K562 (cell line): ENCODE measurements at regions not wholly inside any gene's neighbourhood (a gene's known extent, or its start where the extent isn't known, plus 50 kb on each side); places are given as distances from the start of the nearest gene placed in this dataset.

Source experiments
- ATAC-seq: fragments of 200-7000 bp; cut with Tn5 transposase; 3 replicates; pipeline ENCODE4 v1.9.1; 2020; ENCODE audit warnings: moderate library complexity
- BruUV-seq: library from RNA; stranded (reverse); fragments of 400-500 nt; replicated peaks from 2 replicates; lab custom pipeline; 2021; lab: Mats Ljungman, UMichigan
- CTCF ChIA-PET: fragments of 300-600 bp; formaldehyde crosslinking; extraction: SDS; loops from one replicate; lab custom pipeline; 2021; ENCODE audit warnings: low intra/inter-chr PET ratio; lab: Yijun Ruan, JAX
- POLR2A ChIA-PET: fragments of 300-600, 350-650 bp; sonication (Branson Sonifier 250); formaldehyde crosslinking; extraction: SDS; loops from one replicate; lab custom pipeline; 2021; ENCODE audit warnings: antibody characterized with exemption, inconsistent platforms; lab: Yijun Ruan, JAX
- DNase-seq, 4 experiments: peaks; one replicate each; pipeline versions ENCODE4 v3.0.0 to v3.0.0-alpha.2; 2011 to 2018; ENCODE audit warnings: low spot score in 3 of 4, mixed read lengths in 3 of 4; ENCODE audit errors: extremely low read depth in 1 of 4
- FAIRE-seq: peaks from 2 replicates; lab custom pipeline; 2011; peaks lifted over from hg19 to GRCh38; lab: Jason Lieb, UNC
- H2AFZ ChIP-seq: 2 replicates; pipeline ENCODE4 v1.6.0; 2011; ENCODE audit warnings: low read depth, low read length, control low read depth, inconsistent platforms
- H3K27ac ChIP-seq: fragments of 200-600 bp; 3 replicates; pipeline ENCODE4 v1.8.0; 2011; ENCODE audit warnings: low read depth, mild to moderate bottlenecking, control low read depth, inconsistent platforms, low read length, moderate library complexity, mixed read lengths; ENCODE audit errors: extremely low read depth
- H3K27me3 ChIP-seq, 2 experiments: fragments of 300-600 bp in 1 of 2; 2 replicates in 1 of 2; 3 replicates in 1 of 2; pipeline versions ENCODE4 v1.6.0 to v1.8.0; 2011; ENCODE audit warnings: inconsistent platforms in 2 of 2, low read length in 2 of 2, mild to moderate bottlenecking in 1 of 2, mixed read lengths in 1 of 2, moderate library complexity in 1 of 2; ENCODE audit not compliant: control insufficient read depth in 2 of 2, insufficient read depth in 2 of 2
- H3K36me3 ChIP-seq: fragments of 300-600 bp; 3 replicates; pipeline ENCODE4 v1.8.0; 2011; ENCODE audit warnings: mild to moderate bottlenecking, low read length, inconsistent platforms; ENCODE audit not compliant: control insufficient read depth, insufficient read depth
- H3K4me1 ChIP-seq, 2 experiments: fragments of 200-600 bp in 1 of 2; replicated peaks in 1 of 2; 2 replicates in 1 of 2; 3 replicates in 1 of 2; pipeline versions ENCODE4 v1.5.1 to v1.8.0; 2011; ENCODE audit warnings: inconsistent platforms in 2 of 2, low read length in 2 of 2, mild to moderate bottlenecking in 1 of 2, mixed read lengths in 1 of 2, moderate library complexity in 1 of 2; ENCODE audit not compliant: control insufficient read depth in 2 of 2, insufficient read depth in 2 of 2
- H3K4me2 ChIP-seq: 2 replicates; pipeline ENCODE4 v1.6.1; 2011; ENCODE audit warnings: low read length, control low read depth, inconsistent platforms, mixed read lengths; ENCODE audit not compliant: insufficient read depth
- H3K4me3 ChIP-seq: fragments of 200-600 bp; sonication (generic), shearing (Covaris generic); 2 replicates; pipeline ENCODE4 v1.5.1; 2016; ENCODE audit warnings: control low read depth, inconsistent platforms
- H3K79me2 ChIP-seq: fragments of 200-600 bp; 3 replicates; pipeline ENCODE4 v1.8.0; 2011; ENCODE audit warnings: low read length, inconsistent platforms; ENCODE audit not compliant: control insufficient read depth, insufficient read depth
- H3K9ac ChIP-seq, 2 experiments: 2 replicates each; pipeline versions ENCODE4 v1.6.0 to v1.6.1; 2011; ENCODE audit warnings: low read depth in 2 of 2, low read length in 2 of 2, control low read depth in 1 of 2, inconsistent platforms in 1 of 2, mild to moderate bottlenecking in 1 of 2, mixed read lengths in 1 of 2; ENCODE audit not compliant: insufficient read depth in 1 of 2
- H3K9me1 ChIP-seq: one replicate; pipeline ENCODE4 v1.6.0; 2011; ENCODE audit warnings: inconsistent platforms, mild to moderate bottlenecking, low read length, moderate library complexity; ENCODE audit not compliant: control insufficient read depth, insufficient read depth
- H3K9me3 ChIP-seq: replicated peaks from 2 replicates; pipeline ENCODE4 v1.5.1; 2011; ENCODE audit warnings: low read depth, low read length, inconsistent platforms; ENCODE audit not compliant: control insufficient read depth, insufficient read depth
- H4K20me1 ChIP-seq: replicated peaks from 2 replicates; pipeline ENCODE4 v1.6.1; 2011; ENCODE audit warnings: low read length, inconsistent platforms, mixed read lengths; ENCODE audit not compliant: control insufficient read depth, insufficient read depth
- CAMTA2 ChIP-seq: fragments of 250-450 bp; sonication (Bioruptor Pico); conservative IDR thresholded peaks from 2 replicates; pipeline ENCODE4 v1.5.1; 2022
- KDM1A ChIP-seq, 2 experiments: fragments of 450-650 bp; IDR thresholded peaks; 2 replicates each; pipeline ENCODE4 v1.6.1; 2016; ENCODE audit warnings: mild to moderate bottlenecking in 2 of 2
- LCOR ChIP-seq: sonication (generic); formaldehyde crosslinking; IDR thresholded peaks from 2 replicates; pipeline ENCODE4 v1.8.0; 2022; ENCODE audit warnings: mild to moderate bottlenecking, missing genetic modification reagents
- NCOA1 ChIP-seq: fragments of 450-650 bp; IDR thresholded peaks from 2 replicates; pipeline ENCODE4 v1.6.1; 2016; ENCODE audit warnings: low read depth
- RBM25 ChIP-seq: fragments of 200-400 bp; formaldehyde crosslinking; IDR thresholded peaks from 2 replicates; pipeline ENCODE4 v1.6.1; 2018; ENCODE audit warnings: low read length, low read depth, moderate library complexity; ENCODE audit not compliant: severe bottlenecking
- SUPT5H ChIP-seq: fragments of 450-650 bp; IDR thresholded peaks from 2 replicates; pipeline ENCODE4 v1.6.1; 2016
- XRCC4 ChIP-seq: IDR thresholded peaks from one replicate; pipeline ENCODE4 v1.6.1; 2011; ENCODE audit not compliant: insufficient read depth, insufficient read length; ENCODE audit errors: extremely low read depth
- WGBS: fragments of 100-300 bp; shearing (Covaris generic); methylation state at CpG from one replicate; pipeline ENCODE4 v1.1.6; 2016; ENCODE audit warnings: low coverage, mixed read lengths; ENCODE audit not compliant: insufficient coverage; ENCODE audit errors: missing lambda C conversion rate; 5-methylcytosine and 5-hydroxymethylcytosine counted together
- in situ Hi-C: fragments of 300-500 bp; cut with MboI; formaldehyde crosslinking; loops from 4 replicates; pipeline ENCODE4 v1.15.0; 2018; ENCODE audit warnings: inconsistent platforms, mixed read lengths
- intact Hi-C: fragments of 100-400 bp; cut with micrococcal nuclease; formaldehyde crosslinking; loops from 2 replicates; pipeline ENCODE4 v1.14.2; 2022
- TF ChIP-seq, protein P1 (sequence below): sonication (generic); formaldehyde crosslinking; IDR thresholded peaks from 2 replicates; pipeline ENCODE4 v1.8.0; 2022; ENCODE audit warnings: mild to moderate bottlenecking, missing genetic modification reagents
- TF ChIP-seq, protein P2 (sequence below): fragments of 250-450 bp; sonication (Bioruptor Pico); IDR thresholded peaks from 2 replicates; pipeline ENCODE4 v1.5.0; 2021; ENCODE audit warnings: mild to moderate bottlenecking, borderline replicate concordance
- TF ChIP-seq, protein P3 (sequence below): sonication (generic); formaldehyde crosslinking; IDR thresholded peaks from 2 replicates; pipeline ENCODE4 v1.8.0; 2022; ENCODE audit warnings: missing genetic modification reagents, mild to moderate bottlenecking, borderline replicate concordance

DNA sequence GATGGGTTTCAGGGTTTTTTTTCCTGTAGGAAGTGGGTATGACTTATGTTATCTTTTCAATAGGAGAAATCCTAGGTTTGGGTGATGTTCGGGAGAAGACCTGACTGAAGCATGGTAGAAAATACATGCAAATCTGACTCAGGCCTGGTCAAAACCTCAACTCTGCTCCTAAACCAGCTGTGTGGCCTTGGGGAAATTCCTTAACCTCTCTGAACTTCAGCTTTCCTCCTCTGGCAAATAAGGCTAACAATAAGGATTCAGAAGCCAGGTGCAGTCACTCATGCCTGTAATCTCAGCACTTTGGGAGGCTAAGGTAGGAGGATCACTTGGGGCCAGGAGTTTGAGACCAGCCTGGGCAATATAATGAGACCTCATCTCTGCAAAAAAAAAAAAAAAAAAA, 148.5 kb downstream of the PHETA1 start:
- intact Hi-C loops = no loop called here
- Histone ChIP-seq H3K9ac (no peak overlapping the region), H3K4me3 (no peak overlapping the region), H3K4me1 (no peaks in the 10 kb centered on the region), H2AFZ (no peak overlapping the region), H3K4me2 (no peak overlapping the region), H3K9me1 (no peaks in the 10 kb centered on the region), H3K36me3 (no peaks in the 10 kb centered on the region), H3K27me3 (peaks cover 4 to 46% of the 10 kb centered on the region in 2 experiments; a peak in 4 of 5 replicates), H3K9me3 (no peaks in the 10 kb centered on the region), H4K20me1 (peaks cover 12% of the 10 kb centered on the region), H3K27ac (no peak overlapping the region), H3K79me2 (no peaks in the 10 kb centered on the region)
- POLR2A ChIA-PET = no interaction called here
- in situ Hi-C loops = no loop called here
- FAIRE-seq (no peak), DNase-seq (no peak), ATAC-seq (no peak)
- CTCF ChIA-PET = no interaction called here
- no TSS peak for BruUV-seq
- WGBS = 6% methylated on average over 1 of the region's 1 CpG
- TF ChIP-seq SUPT5H (no peak), RBM25 (peak; percentile 85)

DNA sequence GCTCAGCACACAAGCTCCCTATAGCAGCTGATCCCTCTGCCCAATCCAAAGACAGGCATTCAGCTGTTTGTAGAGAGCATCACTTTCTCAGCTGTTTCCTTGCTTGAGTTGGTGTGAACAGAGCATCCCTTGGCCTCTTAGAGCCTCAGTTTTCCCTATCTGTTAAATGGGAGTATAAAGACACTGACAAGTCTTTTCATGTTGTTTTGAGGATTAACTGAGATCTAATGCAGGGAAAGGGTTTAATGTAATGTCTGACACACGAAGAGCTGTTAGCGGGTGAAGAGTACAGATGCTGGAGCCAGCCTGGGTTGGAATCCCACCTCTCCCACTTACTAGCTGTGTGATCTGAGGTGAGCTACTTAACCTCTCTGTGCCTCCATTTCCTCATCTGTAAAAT, 149.5 kb downstream of the PHETA1 start:
- Histone ChIP-seq H3K79me2 (no peaks in the 10 kb centered on the region), H3K27me3 (peaks cover 11 to 51% of the 10 kb centered on the region in 2 experiments), H3K9me1 (no peaks in the 10 kb centered on the region), H3K4me1 (no peaks in the 10 kb centered on the region), H3K4me2 (no peak overlapping the region), H3K27ac (no peak overlapping the region), H3K36me3 (no peaks in the 10 kb centered on the region), H2AFZ (no peak overlapping the region), H3K9ac (no peak overlapping the region), H3K9me3 (no peaks in the 10 kb centered on the region), H4K20me1 (peaks cover 10% of the 10 kb centered on the region), H3K4me3 (no peak overlapping the region)
- BruUV-seq = no TSS peak
- in situ Hi-C loops = no loop called here
- DNase-seq (no peak), ATAC-seq (no peak), FAIRE-seq (no peak)
- CTCF ChIA-PET = no interaction called here
- POLR2A ChIA-PET = no interaction called here
- WGBS = 6% methylated on average over 2 of the region's 2 CpGs
- intact Hi-C loops = no loop called here
- TF ChIP-seq, protein P1, sequence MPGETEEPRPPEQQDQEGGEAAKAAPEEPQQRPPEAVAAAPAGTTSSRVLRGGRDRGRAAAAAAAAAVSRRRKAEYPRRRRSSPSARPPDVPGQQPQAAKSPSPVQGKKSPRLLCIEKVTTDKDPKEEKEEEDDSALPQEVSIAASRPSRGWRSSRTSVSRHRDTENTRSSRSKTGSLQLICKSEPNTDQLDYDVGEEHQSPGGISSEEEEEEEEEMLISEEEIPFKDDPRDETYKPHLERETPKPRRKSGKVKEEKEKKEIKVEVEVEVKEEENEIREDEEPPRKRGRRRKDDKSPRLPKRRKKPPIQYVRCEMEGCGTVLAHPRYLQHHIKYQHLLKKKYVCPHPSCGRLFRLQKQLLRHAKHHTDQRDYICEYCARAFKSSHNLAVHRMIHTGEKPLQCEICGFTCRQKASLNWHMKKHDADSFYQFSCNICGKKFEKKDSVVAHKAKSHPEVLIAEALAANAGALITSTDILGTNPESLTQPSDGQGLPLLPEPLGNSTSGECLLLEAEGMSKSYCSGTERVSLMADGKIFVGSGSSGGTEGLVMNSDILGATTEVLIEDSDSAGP (CRISPR knock-in tag) = no peak
- TF ChIP-seq, protein P2, sequence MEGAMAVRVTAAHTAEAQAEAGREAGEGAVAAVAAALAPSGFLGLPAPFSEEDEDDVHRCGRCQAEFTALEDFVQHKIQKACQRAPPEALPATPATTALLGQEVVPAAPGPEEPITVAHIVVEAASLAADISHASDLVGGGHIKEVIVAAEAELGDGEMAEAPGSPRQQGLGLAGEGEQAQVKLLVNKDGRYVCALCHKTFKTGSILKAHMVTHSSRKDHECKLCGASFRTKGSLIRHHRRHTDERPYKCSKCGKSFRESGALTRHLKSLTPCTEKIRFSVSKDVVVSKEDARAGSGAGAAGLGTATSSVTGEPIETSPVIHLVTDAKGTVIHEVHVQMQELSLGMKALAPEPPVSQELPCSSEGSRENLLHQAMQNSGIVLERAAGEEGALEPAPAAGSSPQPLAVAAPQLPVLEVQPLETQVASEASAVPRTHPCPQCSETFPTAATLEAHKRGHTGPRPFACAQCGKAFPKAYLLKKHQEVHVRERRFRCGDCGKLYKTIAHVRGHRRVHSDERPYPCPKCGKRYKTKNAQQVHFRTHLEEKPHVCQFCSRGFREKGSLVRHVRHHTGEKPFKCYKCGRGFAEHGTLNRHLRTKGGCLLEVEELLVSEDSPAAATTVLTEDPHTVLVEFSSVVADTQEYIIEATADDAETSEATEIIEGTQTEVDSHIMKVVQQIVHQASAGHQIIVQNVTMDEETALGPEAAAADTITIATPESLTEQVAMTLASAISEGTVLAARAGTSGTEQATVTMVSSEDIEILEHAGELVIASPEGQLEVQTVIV (CRISPR knock-in tag) = no peak
- TF ChIP-seq, protein P3, sequence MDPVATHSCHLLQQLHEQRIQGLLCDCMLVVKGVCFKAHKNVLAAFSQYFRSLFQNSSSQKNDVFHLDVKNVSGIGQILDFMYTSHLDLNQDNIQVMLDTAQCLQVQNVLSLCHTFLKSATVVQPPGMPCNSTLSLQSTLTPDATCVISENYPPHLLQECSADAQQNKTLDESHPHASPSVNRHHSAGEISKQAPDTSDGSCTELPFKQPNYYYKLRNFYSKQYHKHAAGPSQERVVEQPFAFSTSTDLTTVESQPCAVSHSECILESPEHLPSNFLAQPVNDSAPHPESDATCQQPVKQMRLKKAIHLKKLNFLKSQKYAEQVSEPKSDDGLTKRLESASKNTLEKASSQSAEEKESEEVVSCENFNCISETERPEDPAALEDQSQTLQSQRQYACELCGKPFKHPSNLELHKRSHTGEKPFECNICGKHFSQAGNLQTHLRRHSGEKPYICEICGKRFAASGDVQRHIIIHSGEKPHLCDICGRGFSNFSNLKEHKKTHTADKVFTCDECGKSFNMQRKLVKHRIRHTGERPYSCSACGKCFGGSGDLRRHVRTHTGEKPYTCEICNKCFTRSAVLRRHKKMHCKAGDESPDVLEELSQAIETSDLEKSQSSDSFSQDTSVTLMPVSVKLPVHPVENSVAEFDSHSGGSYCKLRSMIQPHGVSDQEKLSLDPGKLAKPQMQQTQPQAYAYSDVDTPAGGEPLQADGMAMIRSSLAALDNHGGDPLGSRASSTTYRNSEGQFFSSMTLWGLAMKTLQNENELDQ (CRISPR knock-in tag) = no peak
- TF ChIP-seq RBM25 = peak; percentile 96
- no peak for TF ChIP-seq XRCC4
- no peak for TF ChIP-seq CAMTA2 (CRISPR knock-in tag)
- TF ChIP-seq LCOR (CRISPR knock-in tag) = no peak
- peak in 1 of 2 experiments; percentile 52; a peak in 2 of 4 replicates for TF ChIP-seq KDM1A (IDR thresholded peaks at IDR 0.05)
- TF ChIP-seq NCOA1 = no peak
